ENCODE measurements at regions not wholly inside any gene's neighbourhood (a gene's known extent, or its start where the extent isn't known, plus 50 kb on each side); places are given as distances from the start of the nearest gene placed in this dataset.

GRCh38 chr2:60306267-60306861 is 247.1 kb downstream of the BCL11A start:
- no peaks in the 10 kb centered on the region for H3K36me3 Mint-ChIP-seq (ENCODE audit: low read depth, unreplicated experiment)
- H3K27me3 Mint-ChIP-seq (ENCODE audit: unreplicated experiment) = peaks cover 4% of the 10 kb centered on the region
- no peak for TF ChIP-seq CTCF (IDR thresholded peaks at IDR 0.05; ENCODE audit: unreplicated experiment)
- H3K4me3 Mint-ChIP-seq (ENCODE audit: unreplicated experiment) = no peak overlapping the region
- H3K4me1 Mint-ChIP-seq (ENCODE audit: unreplicated experiment) = peaks cover 13% of the 10 kb centered on the region
- no peak overlapping the region for H3K27ac Mint-ChIP-seq (ENCODE audit: unreplicated experiment)
- H3K9me3 Mint-ChIP-seq (ENCODE audit: unreplicated experiment) = no peaks in the 10 kb centered on the region
- DNase-seq (ENCODE audit: low spot score) = no peak

GRCh38 chr2:60303680-60304079 is 249.8 kb downstream of the BCL11A start:
- peaks cover 4% of the 10 kb centered on the region for H3K27me3 Mint-ChIP-seq (ENCODE audit: unreplicated experiment)
- H3K36me3 Mint-ChIP-seq (ENCODE audit: low read depth, unreplicated experiment) = no peaks in the 10 kb centered on the region
- no peak for DNase-seq (ENCODE audit: low spot score)
- H3K4me3 Mint-ChIP-seq (ENCODE audit: unreplicated experiment) = no peak overlapping the region
- H3K9me3 Mint-ChIP-seq (ENCODE audit: unreplicated experiment) = no peaks in the 10 kb centered on the region
- TF ChIP-seq CTCF (IDR thresholded peaks at IDR 0.05; ENCODE audit: unreplicated experiment) = no peak
- no peak overlapping the region for H3K27ac Mint-ChIP-seq (ENCODE audit: unreplicated experiment)
- H3K4me1 Mint-ChIP-seq (ENCODE audit: unreplicated experiment) = peaks cover 13% of the 10 kb centered on the region

GRCh38 chr2:60302377-60303126 is 250.9 kb downstream of the BCL11A start:
- peaks cover under 1% of the 10 kb centered on the region for H3K27me3 Mint-ChIP-seq (ENCODE audit: unreplicated experiment)
- H3K27ac Mint-ChIP-seq (ENCODE audit: unreplicated experiment) = no peak overlapping the region
- no peak for TF ChIP-seq CTCF (IDR thresholded peaks at IDR 0.05; ENCODE audit: unreplicated experiment)
- H3K9me3 Mint-ChIP-seq (ENCODE audit: unreplicated experiment) = no peaks in the 10 kb centered on the region
- H3K36me3 Mint-ChIP-seq (ENCODE audit: low read depth, unreplicated experiment) = no peaks in the 10 kb centered on the region
- DNase-seq (ENCODE audit: low spot score) = no peak
- H3K4me3 Mint-ChIP-seq (ENCODE audit: unreplicated experiment) = no peak overlapping the region
- H3K4me1 Mint-ChIP-seq (ENCODE audit: unreplicated experiment) = peaks cover 13% of the 10 kb centered on the region

- Mint-ChIP-seq H3K27ac (ENCODE audit: unreplicated experiment) (no peak overlapping the region), H3K27me3 (ENCODE audit: unreplicated experiment) (no peaks in the 10 kb centered on the region), H3K36me3 (ENCODE audit: low read depth, unreplicated experiment) (no peaks in the 10 kb centered on the region), H3K9me3 (ENCODE audit: unreplicated experiment) (no peaks in the 10 kb centered on the region), H3K4me3 (ENCODE audit: unreplicated experiment) (no peak overlapping the region), H3K4me1 (ENCODE audit: unreplicated experiment) (peaks cover 13% of the 10 kb centered on the region)
- TF ChIP-seq CTCF (IDR thresholded peaks at IDR 0.05; ENCODE audit: unreplicated experiment) = no peak
- DNase-seq (ENCODE audit: low spot score) = no peak
Measured at GRCh38 chr2:60301726-60302125, 251.7 kb downstream of the BCL11A start.

- Mint-ChIP-seq H3K9me3 (ENCODE audit: unreplicated experiment) (no peaks in the 10 kb centered on the region), H3K36me3 (ENCODE audit: low read depth, unreplicated experiment) (no peaks in the 10 kb centered on the region), H3K27me3 (ENCODE audit: unreplicated experiment) (peaks cover 3% of the 10 kb centered on the region), H3K4me1 (ENCODE audit: unreplicated experiment) (peaks cover 13% of the 10 kb centered on the region), H3K4me3 (ENCODE audit: unreplicated experiment) (no peak overlapping the region), H3K27ac (ENCODE audit: unreplicated experiment) (no peak overlapping the region)
- no peak for DNase-seq (ENCODE audit: low spot score)
- no peak for TF ChIP-seq CTCF (IDR thresholded peaks at IDR 0.05; ENCODE audit: unreplicated experiment)
Measured at GRCh38 chr2:60299179-60299578, 254.3 kb downstream of the BCL11A start.
